Prostate gland (tissue), 2 donors: ENCODE measurements at regions not wholly inside any gene's neighbourhood (a gene's known extent, or its start where the extent isn't known, plus 50 kb on each side); places are given as distances from the start of the nearest gene placed in this dataset.
"Not testable (repeated sequence)": the region's sequence is repeated elsewhere in the genome, so short reads cannot be mapped to it uniquely, and the experiment has no call there.

ENCODE experiments used
- DNase-seq: peaks from one replicate; pipeline ENCODE4 v3.0.0-alpha.2; 2019; ENCODE audit warnings: low spot score
- H3K27ac ChIP-seq, 2 donors: fragments of 200-600 bp; sonication (generic); 2 replicates each; pipeline ENCODE4 v1.5.1; 2017 to 2019
- H3K27me3 ChIP-seq: fragments of 200-600 bp; sonication (generic); replicated peaks from 2 replicates; pipeline ENCODE4 v1.5.1; 2019; ENCODE audit not compliant: insufficient read depth
- H3K36me3 ChIP-seq, 2 donors: fragments of 200-600 bp; sonication (generic); 1 replicate in 1 of 2; 2 replicates in 1 of 2; pipeline versions ENCODE4 v1.5.1 to v1.8.1; 2017 to 2019
- H3K4me1 ChIP-seq: fragments of 200-600 bp; sonication (generic); replicated peaks from 2 replicates; pipeline ENCODE4 v1.5.1; 2019
- H3K4me3 ChIP-seq, 2 donors: fragments of 200-600 bp; sonication (generic); 2 replicates each; pipeline ENCODE4 v1.5.1; 2017 to 2019
- H3K9me3 ChIP-seq: fragments of 200-600 bp; sonication (generic); 2 replicates; pipeline ENCODE4 v1.5.1; 2017
- POLR2A ChIP-seq: fragments of 450-650 bp; IDR thresholded peaks from one replicate; pipeline ENCODE4 v1.6.1; 2016; ENCODE audit warnings: antibody characterized with exemption, mild to moderate bottlenecking
- POLR2AphosphoS5 ChIP-seq: sonication (generic); formaldehyde crosslinking; IDR thresholded peaks from one replicate; pipeline ENCODE4 v1.6.1; 2017; ENCODE audit warnings: antibody characterized with exemption
- WGBS: methylation state at CpG from one replicate; pipeline ENCODE4 v1.1.5; 2018; 5-methylcytosine and 5-hydroxymethylcytosine counted together
- intact Hi-C: fragments of 100-400 bp; cut with DNase I; formaldehyde crosslinking; loops from one replicate; pipeline ENCODE4 v1.14.2; 2022
- TF ChIP-seq, protein P1 (sequence below), 4 experiments: fragments of 200-600 bp in 2 of 4; fragments of 450-650 bp in 2 of 4; sonication (generic) in 2 of 4; IDR thresholded peaks; 1 replicate in 3 of 4; 2 replicates in 1 of 4; pipeline ENCODE4 v1.5.1; 2016 to 2019; ENCODE audit warnings: antibody characterized with exemption in 4 of 4, mild to moderate bottlenecking in 2 of 4, moderate library complexity in 2 of 4

DNA sequence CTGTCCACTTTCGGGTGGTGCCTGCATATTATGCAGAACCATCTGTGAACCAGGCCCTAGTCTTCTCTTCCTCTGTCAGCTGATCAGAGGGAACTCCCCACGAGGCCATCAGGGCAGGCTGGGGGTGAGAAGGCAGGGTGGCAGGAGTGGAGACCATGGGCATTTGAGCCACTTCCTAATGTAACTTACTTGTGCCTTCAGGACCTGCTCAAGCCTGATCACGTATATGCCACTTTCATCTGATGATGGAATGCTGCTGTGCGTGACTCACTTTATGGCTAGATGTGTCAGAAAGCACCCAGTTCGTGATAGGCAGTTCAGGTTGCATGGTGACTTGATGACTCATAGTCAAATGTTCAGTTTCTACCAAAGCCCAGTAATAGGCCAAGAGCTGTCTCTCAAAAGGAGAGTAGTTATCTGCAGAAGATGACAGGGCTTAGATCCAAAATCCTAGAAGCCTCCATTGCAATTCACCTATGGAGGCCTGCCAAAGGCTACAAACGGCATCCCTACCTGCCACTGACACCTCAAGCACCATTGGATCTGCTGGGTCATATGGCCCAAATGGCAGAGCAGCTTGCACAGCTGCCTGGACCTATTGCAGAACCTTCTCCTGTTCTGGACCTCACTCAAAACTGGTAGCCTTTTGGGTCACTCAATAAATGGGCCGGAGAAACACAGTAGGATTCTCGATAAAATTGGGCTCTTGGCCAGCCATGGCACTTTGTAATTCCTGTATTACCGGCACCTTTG, 197.7 kb upstream of the PROK2 start:
- H3K36me3 ChIP-seq, H3K9me3 ChIP-seq, H3K4me3 ChIP-seq, H3K27ac ChIP-seq, intact Hi-C loops, H3K27me3 ChIP-seq, H3K4me1 ChIP-seq: not testable (repeated sequence)
- WGBS = 45% methylated on average over 9 of the region's 9 CpGs
- DNase-seq = peak; percentile 71
- peak; percentile 57 for TF ChIP-seq POLR2AphosphoS5

DNA sequence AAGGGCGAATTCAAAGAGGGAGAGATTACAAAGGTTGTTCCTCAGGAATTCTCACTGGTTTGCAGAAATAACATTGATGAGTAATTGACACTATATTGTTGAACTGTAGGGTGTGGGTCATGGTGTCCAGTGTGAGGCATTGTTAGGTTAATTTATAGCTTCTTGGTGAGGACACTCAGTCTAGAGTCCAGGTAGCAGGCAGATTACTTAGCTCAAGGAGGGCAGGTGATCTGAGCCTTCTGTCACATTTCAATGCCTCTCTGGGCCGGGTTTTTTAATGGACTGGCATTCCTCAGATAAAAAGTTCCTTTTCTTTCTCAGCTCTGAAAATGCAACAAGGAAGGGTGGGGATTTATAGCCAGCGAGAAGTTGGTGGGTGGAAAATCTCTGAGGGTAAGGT, 194.2 kb upstream of the PROK2 start:
- no peak for DNase-seq
- H3K36me3 ChIP-seq = no peaks in the 10 kb centered on the region
- TF ChIP-seq POLR2AphosphoS5 (no peak), POLR2A (no peak)
- TF ChIP-seq, protein P1, sequence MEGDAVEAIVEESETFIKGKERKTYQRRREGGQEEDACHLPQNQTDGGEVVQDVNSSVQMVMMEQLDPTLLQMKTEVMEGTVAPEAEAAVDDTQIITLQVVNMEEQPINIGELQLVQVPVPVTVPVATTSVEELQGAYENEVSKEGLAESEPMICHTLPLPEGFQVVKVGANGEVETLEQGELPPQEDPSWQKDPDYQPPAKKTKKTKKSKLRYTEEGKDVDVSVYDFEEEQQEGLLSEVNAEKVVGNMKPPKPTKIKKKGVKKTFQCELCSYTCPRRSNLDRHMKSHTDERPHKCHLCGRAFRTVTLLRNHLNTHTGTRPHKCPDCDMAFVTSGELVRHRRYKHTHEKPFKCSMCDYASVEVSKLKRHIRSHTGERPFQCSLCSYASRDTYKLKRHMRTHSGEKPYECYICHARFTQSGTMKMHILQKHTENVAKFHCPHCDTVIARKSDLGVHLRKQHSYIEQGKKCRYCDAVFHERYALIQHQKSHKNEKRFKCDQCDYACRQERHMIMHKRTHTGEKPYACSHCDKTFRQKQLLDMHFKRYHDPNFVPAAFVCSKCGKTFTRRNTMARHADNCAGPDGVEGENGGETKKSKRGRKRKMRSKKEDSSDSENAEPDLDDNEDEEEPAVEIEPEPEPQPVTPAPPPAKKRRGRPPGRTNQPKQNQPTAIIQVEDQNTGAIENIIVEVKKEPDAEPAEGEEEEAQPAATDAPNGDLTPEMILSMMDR (IDR thresholded peaks at IDR 0.05) = no peak
- H3K4me3 ChIP-seq = no peak overlapping the region
- no peaks in the 10 kb centered on the region for H3K9me3 ChIP-seq
- H3K4me1 ChIP-seq = no peaks in the 10 kb centered on the region
- WGBS = 76% methylated on average over 3 of the region's 3 CpGs
- H3K27me3 ChIP-seq = no peaks in the 10 kb centered on the region
- intact Hi-C loops = no loop called here
- H3K27ac ChIP-seq = no peak overlapping the region

DNA sequence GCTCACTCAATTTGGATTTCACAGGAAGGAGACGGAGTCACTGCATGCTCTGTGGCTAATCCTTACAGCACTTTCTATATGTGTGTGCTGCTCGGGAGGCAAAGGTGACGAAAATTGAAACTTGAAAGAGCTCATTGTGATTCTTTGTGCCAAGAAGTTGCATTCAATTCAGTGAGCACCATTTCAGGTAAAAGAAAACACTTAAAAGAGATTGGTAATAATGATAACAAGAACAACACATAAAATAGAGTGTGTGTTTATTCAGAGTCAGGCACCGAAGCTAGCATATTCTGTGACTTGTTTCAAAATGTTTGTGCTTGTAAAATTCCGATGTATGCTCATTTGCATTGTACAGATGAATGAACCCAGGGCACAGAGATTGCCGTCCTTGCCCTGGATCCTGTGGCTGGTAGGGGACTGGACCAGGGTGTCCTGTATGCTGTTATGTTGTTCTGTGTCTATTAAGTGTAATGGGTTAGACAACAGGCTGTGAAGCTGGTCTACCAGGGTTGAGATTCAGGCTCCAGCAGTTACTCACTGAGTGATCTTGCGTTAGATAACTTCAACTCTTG, 193.3 kb upstream of the PROK2 start:
- no peak overlapping the region for H3K27ac ChIP-seq
- 31% methylated on average over 7 of the region's 7 CpGs for WGBS
- H3K4me1 ChIP-seq = no peaks in the 10 kb centered on the region
- H3K9me3 ChIP-seq = no peaks in the 10 kb centered on the region
- DNase-seq = no peak
- no peaks in the 10 kb centered on the region for H3K27me3 ChIP-seq
- no peaks in the 10 kb centered on the region for H3K36me3 ChIP-seq
- H3K4me3 ChIP-seq = no peak overlapping the region
- TF ChIP-seq POLR2AphosphoS5 = no peak
- TF ChIP-seq POLR2A = no peak
- TF ChIP-seq, protein P1 (IDR thresholded peaks at IDR 0.05) = no peak
- intact Hi-C loops = no loop called here

DNA sequence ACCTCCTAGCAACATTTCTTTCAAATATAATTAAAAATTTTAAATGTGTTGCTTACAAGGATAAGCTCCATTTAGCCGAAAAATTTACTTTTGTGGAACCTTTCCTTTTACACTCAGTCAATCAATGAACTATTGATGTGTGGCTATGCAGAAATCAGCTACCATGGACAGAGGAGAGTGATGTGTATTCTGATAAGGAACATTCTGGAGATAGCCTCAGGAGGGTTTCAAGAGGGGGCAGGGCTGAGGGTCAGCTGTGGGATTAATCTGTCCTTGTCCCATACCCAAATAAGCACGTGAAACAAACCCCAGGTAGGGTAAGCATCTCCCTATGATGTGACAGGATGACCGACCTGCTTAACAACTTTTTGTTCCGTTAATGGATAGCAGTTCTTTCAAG, 192.6 kb upstream of the PROK2 start:
- no peak for DNase-seq
- WGBS = 39% methylated on average over 4 of the region's 4 CpGs
- Histone ChIP-seq H3K4me3 (no peak overlapping the region), H3K27me3 (no peaks in the 10 kb centered on the region), H3K4me1 (no peaks in the 10 kb centered on the region), H3K9me3 (no peaks in the 10 kb centered on the region), H3K36me3 (no peaks in the 10 kb centered on the region), H3K27ac (no peak overlapping the region)
- intact Hi-C loops = no loop called here
- TF ChIP-seq POLR2AphosphoS5 = no peak
- TF ChIP-seq, protein P1 (IDR thresholded peaks at IDR 0.05) = no peak
- no peak for TF ChIP-seq POLR2A

DNA sequence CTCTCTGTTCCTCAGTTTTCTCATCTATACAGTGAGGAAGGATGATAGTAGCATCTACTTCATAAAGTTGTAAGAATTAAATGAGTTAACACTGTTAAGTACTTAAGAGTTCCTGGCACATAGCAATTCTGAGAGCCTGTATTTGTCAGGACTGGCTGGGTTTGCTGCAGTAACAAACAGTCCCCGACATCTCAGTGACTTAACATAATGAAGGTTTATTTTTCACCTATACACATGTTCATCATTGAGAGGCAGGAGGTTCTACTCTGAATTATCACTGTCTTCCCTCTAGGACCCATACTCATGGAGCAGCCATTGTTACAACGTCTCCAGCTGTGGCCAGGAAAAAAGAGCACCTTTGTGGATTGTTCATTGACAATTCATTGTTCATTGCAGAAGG, 190.6 kb upstream of the PROK2 start:
- H3K36me3 ChIP-seq = no peaks in the 10 kb centered on the region
- no peak overlapping the region for H3K27ac ChIP-seq
- DNase-seq = no peak
- 93% methylated on average over 2 of the region's 2 CpGs for WGBS
- H3K27me3 ChIP-seq = no peaks in the 10 kb centered on the region
- H3K4me3 ChIP-seq = no peak overlapping the region
- no peaks in the 10 kb centered on the region for H3K4me1 ChIP-seq
- no peak for TF ChIP-seq POLR2A
- H3K9me3 ChIP-seq = no peaks in the 10 kb centered on the region
- intact Hi-C loops = no loop called here

DNA sequence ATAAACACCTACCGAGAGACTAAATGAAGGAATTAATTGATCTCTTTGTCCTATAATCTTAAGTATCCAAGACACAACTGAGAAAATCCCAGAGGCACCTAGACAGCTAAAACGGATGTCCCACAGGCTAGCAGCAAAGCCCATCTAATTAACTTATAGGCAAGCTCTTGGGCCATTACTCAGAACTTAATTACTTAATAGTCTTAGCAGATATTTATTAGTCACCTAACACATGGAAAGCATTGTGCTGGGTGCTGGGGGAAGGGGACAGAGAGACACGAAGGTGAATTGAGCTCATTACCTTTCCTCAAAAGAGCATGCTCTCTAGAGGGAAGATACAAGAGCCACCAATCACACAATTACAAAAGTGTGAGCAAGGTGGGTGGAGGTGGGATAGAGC, 189.8 kb upstream of the PROK2 start:
- intact Hi-C loops = no loop called here
- Histone ChIP-seq H3K27me3 (no peaks in the 10 kb centered on the region), H3K4me1 (no peaks in the 10 kb centered on the region), H3K27ac (no peak overlapping the region), H3K9me3 (no peaks in the 10 kb centered on the region), H3K4me3 (no peak overlapping the region), H3K36me3 (no peaks in the 10 kb centered on the region)
- DNase-seq = no peak
- no peak for TF ChIP-seq POLR2AphosphoS5
- no peak for TF ChIP-seq POLR2A
- TF ChIP-seq, protein P1 (IDR thresholded peaks at IDR 0.05) = no peak
- WGBS = 87% methylated on average over 3 of the region's 3 CpGs
